H1 (cell line): ENCODE measurements at regions not wholly inside any gene's neighbourhood (a gene's known extent, or its start where the extent isn't known, plus 50 kb on each side); places are given as distances from the start of the nearest gene placed in this dataset.

Experiments used
- CTCF ChIA-PET: fragments of 300-600 bp; sonication (Branson Sonifier 250); formaldehyde crosslinking; loops from one replicate; lab custom pipeline; 2021; ENCODE audit not compliant: partially characterized antibody; lab: Charles Lee
- POLR2A ChIA-PET: fragments of 300-600 bp; sonication (Branson Sonifier 250); formaldehyde crosslinking; loops from one replicate; lab custom pipeline; 2021; ENCODE audit warnings: inconsistent platforms; ENCODE audit not compliant: partially characterized antibody; lab: Charles Lee
- DNase-seq, 2 experiments: peaks; one replicate each; pipeline versions ENCODE4 v3.0.0 to v3.0.0-alpha.2; 2010 to 2022; ENCODE audit warnings: low spot score in 2 of 2, low read depth in 1 of 2, mixed read lengths in 1 of 2
- FAIRE-seq: peaks from 2 replicates; lab custom pipeline; 2011; peaks lifted over from hg19 to GRCh38; lab: Jason Lieb, UNC
- H2AFZ ChIP-seq: 2 replicates; pipeline ENCODE4 v1.8.1; 2012; ENCODE audit warnings: low read length, inconsistent platforms
- H2AK5ac ChIP-seq: 2 replicates; pipeline ENCODE4 v1.6.1; 2013; ENCODE audit warnings: low read depth, low read length
- H2BK120ac ChIP-seq: replicated peaks from 2 replicates; pipeline ENCODE3; 2013; ENCODE audit warnings: low read depth, low read length, inconsistent platforms
- H2BK12ac ChIP-seq: 2 replicates; pipeline ENCODE4 v1.6.1; 2013; ENCODE audit warnings: low read depth, low read length
- H2BK15ac ChIP-seq: 2 replicates; pipeline ENCODE4 v1.6.1; 2013; ENCODE audit warnings: low read length
- H2BK20ac ChIP-seq: 2 replicates; pipeline ENCODE4 v1.6.1; 2013; ENCODE audit warnings: low read length
- H2BK5ac ChIP-seq: 2 replicates; pipeline ENCODE4 v1.6.1; 2013; ENCODE audit warnings: low read depth, low read length
- H3K14ac ChIP-seq: 2 replicates; pipeline ENCODE4 v1.6.1; 2013; ENCODE audit warnings: inconsistent platforms; ENCODE audit not compliant: insufficient read length
- H3K18ac ChIP-seq: 2 replicates; pipeline ENCODE4 v1.6.1; 2013; ENCODE audit warnings: low read length; ENCODE audit errors: extremely low read depth
- H3K23ac ChIP-seq: 2 replicates; pipeline ENCODE4 v1.6.1; 2013; ENCODE audit warnings: inconsistent platforms; ENCODE audit not compliant: insufficient read length
- H3K23me2 ChIP-seq: 2 replicates; pipeline ENCODE4 v1.6.1; 2013; ENCODE audit warnings: low read depth, low read length
- H3K27ac ChIP-seq: 2 replicates; pipeline ENCODE4 v1.6.1; 2011; ENCODE audit warnings: low read depth, low read length, inconsistent platforms
- H3K27me3 ChIP-seq, 4 experiments: replicated peaks in 1 of 4; 1 replicate in 1 of 4; 2 replicates in 3 of 4; pipeline versions ENCODE4 v1.6.1 to v1.8.1; 2011 to 2013; ENCODE audit warnings: low read length in 3 of 4, mild to moderate bottlenecking in 3 of 4, inconsistent platforms in 2 of 4, mixed read lengths in 2 of 4, moderate library complexity in 1 of 4; ENCODE audit not compliant: control insufficient read depth in 3 of 4, insufficient read depth in 3 of 4; ENCODE audit errors: extremely low read depth in 1 of 4
- H3K36me3 ChIP-seq, 4 experiments: 2 replicates each; pipeline versions ENCODE4 v1.6.1 to v1.8.1; 2011 to 2013; ENCODE audit warnings: mild to moderate bottlenecking in 4 of 4, low read length in 3 of 4, moderate library complexity in 2 of 4, control low read depth in 1 of 4, inconsistent platforms in 1 of 4; ENCODE audit not compliant: insufficient read depth in 4 of 4, control insufficient read depth in 2 of 4
- H3K4ac ChIP-seq: replicated peaks from 2 replicates; pipeline ENCODE3; 2013; ENCODE audit warnings: low read length, low read depth, mixed read lengths, inconsistent platforms; ENCODE audit not compliant: insufficient read length
- H3K4me1 ChIP-seq, 4 experiments: replicated peaks in 1 of 4; 1 replicate in 1 of 4; 2 replicates in 3 of 4; pipeline versions ENCODE4 v1.6.1 to v1.8.1; 2011 to 2013; ENCODE audit warnings: low read length in 3 of 4, inconsistent platforms in 2 of 4, mixed read lengths in 1 of 4; ENCODE audit not compliant: insufficient read depth in 4 of 4, control insufficient read depth in 3 of 4
- H3K4me2 ChIP-seq, 2 experiments: 2 replicates each; pipeline versions ENCODE4 v1.6.1 to v1.8.1; 2011 to 2013; ENCODE audit warnings: low read depth in 2 of 2, low read length in 2 of 2, control low read depth in 1 of 2, inconsistent platforms in 1 of 2, mild to moderate bottlenecking in 1 of 2; ENCODE audit not compliant: insufficient read depth in 1 of 2
- H3K4me3 ChIP-seq, 4 experiments: fragments of 200-600, 300-600 bp in 1 of 4; sonication (generic), shearing (Covaris generic), sonication (Bioruptor Twin) in 1 of 4; 2 replicates each; pipeline versions ENCODE4 v1.5.1 to v1.8.1; 2011 to 2016; ENCODE audit warnings: low read length in 4 of 4, low read depth in 3 of 4, control low read depth in 2 of 4, inconsistent platforms in 2 of 4, mild to moderate bottlenecking in 2 of 4, mixed read lengths in 1 of 4, moderate library complexity in 1 of 4; ENCODE audit not compliant: insufficient read depth in 2 of 4; ENCODE audit errors: extremely low read depth in 1 of 4
- H3K56ac ChIP-seq: replicated peaks from 2 replicates; pipeline ENCODE3; 2013; ENCODE audit warnings: low read depth, mild to moderate bottlenecking, mixed read lengths, low read length, inconsistent platforms; ENCODE audit not compliant: insufficient read length
- H3K79me1 ChIP-seq: 2 replicates; pipeline ENCODE4 v1.6.1; 2013; ENCODE audit warnings: low read depth, low read length, control low read depth
- H3K79me2 ChIP-seq, 2 experiments: 2 replicates each; pipeline versions ENCODE4 v1.6.1 to v1.8.1; 2012 to 2013; ENCODE audit warnings: low read length in 2 of 2, mild to moderate bottlenecking in 2 of 2, inconsistent platforms in 1 of 2; ENCODE audit not compliant: insufficient read depth in 2 of 2, control insufficient read depth in 1 of 2
- H3K9ac ChIP-seq, 4 experiments: replicated peaks in 1 of 4; 1 replicate in 1 of 4; 2 replicates in 3 of 4; pipeline versions ENCODE4 v1.6.1 to v1.8.1; 2011 to 2013; ENCODE audit warnings: low read depth in 3 of 4, low read length in 3 of 4, control low read depth in 2 of 4, mild to moderate bottlenecking in 2 of 4, moderate library complexity in 2 of 4, inconsistent platforms in 1 of 4; ENCODE audit errors: extremely low read depth in 1 of 4
- H3K9me3 ChIP-seq, 2 experiments: 2 replicates each; pipeline versions ENCODE4 v1.6.1 to v1.8.1; 2012 to 2013; ENCODE audit warnings: mild to moderate bottlenecking in 2 of 2, moderate library complexity in 2 of 2, control low read depth in 1 of 2, inconsistent platforms in 1 of 2, low read depth in 1 of 2, low read length in 1 of 2, mixed read lengths in 1 of 2; ENCODE audit not compliant: insufficient read depth in 2 of 2
- H4K20me1 ChIP-seq, 2 experiments: replicated peaks in 1 of 2; 2 replicates each; pipeline versions ENCODE3 to v1.8.1; 2011 to 2013; ENCODE audit warnings: inconsistent platforms in 2 of 2, low read length in 2 of 2, mild to moderate bottlenecking in 1 of 2; ENCODE audit not compliant: insufficient read depth in 2 of 2, control insufficient read depth in 1 of 2
- H4K5ac ChIP-seq: 2 replicates; pipeline ENCODE4 v1.6.1; 2013; ENCODE audit warnings: low read length, low read depth, mixed read lengths, inconsistent platforms; ENCODE audit not compliant: insufficient read length
- H4K8ac ChIP-seq: 2 replicates; pipeline ENCODE4 v1.8.0; 2013; ENCODE audit warnings: mild to moderate bottlenecking, moderate library complexity, low read length, inconsistent platforms; ENCODE audit not compliant: insufficient read depth; ENCODE audit errors: extremely low read depth
- H4K91ac ChIP-seq: replicated peaks from 2 replicates; pipeline ENCODE3; 2013; ENCODE audit warnings: low read length, mixed read lengths, inconsistent platforms; ENCODE audit not compliant: insufficient read length
- CHD7 ChIP-seq: fragments of 300-600 bp; sonication (generic); IDR thresholded peaks from 2 replicates; pipeline ENCODE4 v1.7.1; 2012; ENCODE audit warnings: low read length, moderate library complexity, mild to moderate bottlenecking, inconsistent platforms; ENCODE audit not compliant: insufficient replicate concordance
- WGBS, 2 experiments: shearing (Covaris generic) in 1 of 2; methylation state at CpG; one replicate each; pipeline versions ENCODE4 v1.1.6 to v1.1.7; 2013 to 2015; ENCODE audit warnings: low lambda C conversion rate in 2 of 2, mixed read lengths in 2 of 2, inconsistent platforms in 1 of 2, low coverage in 1 of 2, missing lambda C conversion rate in 1 of 2; ENCODE audit not compliant: insufficient replicate concordance in 2 of 2, insufficient coverage in 1 of 2, insufficient read length in 1 of 2; ENCODE audit errors: extremely low coverage in 1 of 2, missing lambda C conversion rate in 1 of 2; 5-methylcytosine and 5-hydroxymethylcytosine counted together

- no peak overlapping the region for H2AFZ ChIP-seq
- H3K27ac ChIP-seq, result no peak overlapping the region
- 94% methylated on average over 4 of the region's 4 CpGs; no CpG with 5 or more reads in 1 of the 2 experiments for WGBS, 2 experiments
- H3K56ac ChIP-seq, result no peak overlapping the region
- H3K79me2 ChIP-seq, result no peaks in the 10 kb centered on the region
- no peak overlapping the region for H2BK20ac ChIP-seq
- no peak overlapping the region for H4K91ac ChIP-seq
- H3K23ac ChIP-seq, result no peak overlapping the region
- H2BK120ac ChIP-seq, result no peak overlapping the region
- no peaks in the 10 kb centered on the region for H3K79me1 ChIP-seq
- peaks cover 0 to 2% (median 0%) of the 10 kb centered on the region in 4 experiments; a peak in 1 of 8 replicates for H3K36me3 ChIP-seq
- H3K4me2 ChIP-seq, result no peak overlapping the region
- no peak overlapping the region for H2AK5ac ChIP-seq
- H3K9me3 ChIP-seq, result peaks cover 17 to 20% of the 10 kb centered on the region in 2 experiments
- no peak overlapping the region for H4K5ac ChIP-seq
- H3K4me1 ChIP-seq, result no peaks in the 10 kb centered on the region
- H3K27me3 ChIP-seq, result no peaks in the 10 kb centered on the region
- CTCF ChIA-PET, result no interaction called here
- POLR2A ChIA-PET, result no interaction called here
- no peak overlapping the region for H3K18ac ChIP-seq
- H3K14ac ChIP-seq, result no peak overlapping the region
- H3K4ac ChIP-seq, result no peak overlapping the region
- DNase-seq, result no peak
- H2BK15ac ChIP-seq, result no peak overlapping the region
- no peak for FAIRE-seq
- no peak overlapping the region for H3K9ac ChIP-seq
- H4K20me1 ChIP-seq, result no peaks in the 10 kb centered on the region
- no peak overlapping the region for H4K8ac ChIP-seq
- no peaks in the 10 kb centered on the region for H3K23me2 ChIP-seq
- no peak overlapping the region for H3K4me3 ChIP-seq
- no peak overlapping the region for H2BK12ac ChIP-seq
- H2BK5ac ChIP-seq, result no peak overlapping the region
- no peak for TF ChIP-seq CHD7
Observed at GRCh38 chr2:62284980-62285379, 89.1 kb downstream of the B3GNT2 start.
